GM12874 (cell line): ENCODE measurements at regions not wholly inside any gene's neighbourhood (a gene's known extent, or its start where the extent isn't known, plus 50 kb on each side); places are given as distances from the start of the nearest gene placed in this dataset.

Source experiments
- TF ChIP-seq, protein P1 (sequence below): IDR thresholded peaks from 2 replicates; pipeline ENCODE4 v1.5.1; 2011; ENCODE audit warnings: low read depth, mild to moderate bottlenecking, control low read depth, low read length, moderate library complexity; ENCODE audit not compliant: insufficient read depth

DNA sequence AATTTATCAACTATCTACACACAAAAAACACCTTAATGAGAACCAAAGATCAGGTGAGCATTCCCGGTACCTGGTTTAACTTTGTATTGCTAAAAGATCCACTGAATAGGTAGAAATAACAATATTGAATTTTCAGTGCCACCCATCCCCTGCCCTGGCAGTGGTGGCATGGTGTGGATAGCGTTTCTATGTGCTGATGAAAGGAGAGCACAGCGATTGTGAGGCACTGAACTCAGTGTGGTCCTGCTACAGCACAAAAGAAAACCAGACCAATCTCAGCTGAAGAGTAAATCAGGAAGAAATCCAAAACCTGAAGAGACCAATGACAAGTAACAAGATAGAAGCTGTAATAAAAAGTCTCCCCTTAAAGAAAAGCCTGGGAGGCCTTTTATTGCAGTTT lies 984.6 kb upstream of the AGA start:
- TF ChIP-seq, protein P1, sequence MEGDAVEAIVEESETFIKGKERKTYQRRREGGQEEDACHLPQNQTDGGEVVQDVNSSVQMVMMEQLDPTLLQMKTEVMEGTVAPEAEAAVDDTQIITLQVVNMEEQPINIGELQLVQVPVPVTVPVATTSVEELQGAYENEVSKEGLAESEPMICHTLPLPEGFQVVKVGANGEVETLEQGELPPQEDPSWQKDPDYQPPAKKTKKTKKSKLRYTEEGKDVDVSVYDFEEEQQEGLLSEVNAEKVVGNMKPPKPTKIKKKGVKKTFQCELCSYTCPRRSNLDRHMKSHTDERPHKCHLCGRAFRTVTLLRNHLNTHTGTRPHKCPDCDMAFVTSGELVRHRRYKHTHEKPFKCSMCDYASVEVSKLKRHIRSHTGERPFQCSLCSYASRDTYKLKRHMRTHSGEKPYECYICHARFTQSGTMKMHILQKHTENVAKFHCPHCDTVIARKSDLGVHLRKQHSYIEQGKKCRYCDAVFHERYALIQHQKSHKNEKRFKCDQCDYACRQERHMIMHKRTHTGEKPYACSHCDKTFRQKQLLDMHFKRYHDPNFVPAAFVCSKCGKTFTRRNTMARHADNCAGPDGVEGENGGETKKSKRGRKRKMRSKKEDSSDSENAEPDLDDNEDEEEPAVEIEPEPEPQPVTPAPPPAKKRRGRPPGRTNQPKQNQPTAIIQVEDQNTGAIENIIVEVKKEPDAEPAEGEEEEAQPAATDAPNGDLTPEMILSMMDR: no peak

DNA sequence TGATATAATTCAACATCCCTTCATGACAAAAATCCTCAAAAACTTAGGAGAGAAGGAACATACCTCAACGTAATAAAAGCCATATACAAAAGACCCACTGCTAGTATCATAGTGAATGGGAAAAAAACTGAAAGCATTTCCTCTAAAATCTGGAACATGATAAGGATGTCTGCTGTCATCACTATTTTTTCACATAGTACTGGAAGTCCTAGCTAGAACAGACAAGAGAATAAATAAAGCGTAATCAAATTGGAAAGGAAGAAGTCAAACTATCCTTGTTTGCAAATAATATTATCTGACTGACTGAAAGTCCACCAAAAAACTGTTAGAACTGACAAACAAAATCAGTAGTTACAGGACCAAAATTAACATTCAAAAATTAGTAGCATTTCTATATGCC lies 985.4 kb upstream of the AGA start:
- TF ChIP-seq, protein P1: no peak

DNA sequence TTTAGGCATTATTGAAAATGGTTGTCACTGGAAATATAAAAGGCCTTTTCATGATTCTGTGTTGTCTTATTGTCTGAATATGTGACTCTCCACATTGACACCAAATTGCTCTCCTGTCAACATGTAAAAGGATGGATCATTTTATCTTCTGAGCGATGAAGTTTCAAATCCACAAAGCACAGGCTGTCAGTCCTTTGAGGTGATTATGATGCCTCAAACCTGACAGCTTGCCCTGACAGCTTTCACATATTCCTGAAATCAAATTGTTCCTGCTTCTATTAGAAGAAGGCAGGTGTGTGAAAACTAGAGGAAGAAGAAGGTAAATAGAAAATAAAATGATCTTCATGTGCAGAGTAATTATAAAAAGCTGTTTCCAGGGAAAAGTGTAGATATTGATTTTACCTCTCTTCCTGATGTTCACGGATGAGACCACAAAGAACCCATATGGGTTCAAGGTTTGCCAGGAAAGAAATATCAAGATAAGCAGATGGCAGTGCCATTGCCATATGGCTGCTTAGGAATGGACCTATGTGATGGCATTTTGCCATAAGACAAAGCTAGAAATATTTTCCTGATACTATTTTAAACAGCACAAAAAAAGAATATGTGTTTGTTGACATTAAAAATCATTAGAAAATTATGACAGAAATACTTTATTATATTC lies 1006.3 kb upstream of the AGA start:
- TF ChIP-seq, protein P1: no peak

DNA sequence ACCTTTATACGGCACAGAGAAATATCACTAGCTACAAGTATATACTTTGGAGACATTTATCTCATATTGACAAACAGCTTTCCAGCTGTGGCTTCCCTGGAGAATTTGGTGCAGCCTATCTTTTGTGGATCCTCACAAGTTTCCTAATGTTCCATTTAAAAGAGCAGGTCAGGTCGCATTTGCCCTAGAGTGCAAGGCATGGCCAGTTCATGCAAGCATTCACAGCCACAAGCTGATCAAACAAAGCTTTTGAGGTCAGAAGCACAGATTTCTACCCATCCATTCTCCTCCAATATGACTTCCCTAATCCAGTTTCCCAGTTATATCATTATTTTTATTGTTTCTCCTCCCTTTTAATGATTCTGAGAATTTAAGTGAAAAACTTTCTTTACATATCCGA lies 1008.4 kb upstream of the AGA start:
- TF ChIP-seq, protein P1: no peak

DNA sequence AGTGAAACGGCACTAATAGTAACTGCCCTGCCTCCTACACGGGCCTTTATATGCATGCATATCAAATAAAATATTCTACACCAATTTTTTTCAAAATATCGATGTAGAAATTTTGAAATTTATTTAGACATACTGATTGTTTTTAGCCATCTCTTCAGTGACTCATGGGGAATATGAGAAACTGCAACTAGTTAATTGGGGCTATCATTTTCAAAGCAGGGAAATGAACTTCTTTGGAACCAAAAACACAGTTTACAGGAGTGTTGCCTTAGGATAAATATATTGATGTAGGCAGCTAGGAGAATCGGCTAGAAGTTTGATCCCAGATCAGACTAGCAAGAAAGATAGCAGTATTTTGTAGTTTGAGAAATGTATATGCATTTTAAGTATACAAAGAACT lies 1010.8 kb upstream of the AGA start:
- TF ChIP-seq, protein P1: no peak

DNA sequence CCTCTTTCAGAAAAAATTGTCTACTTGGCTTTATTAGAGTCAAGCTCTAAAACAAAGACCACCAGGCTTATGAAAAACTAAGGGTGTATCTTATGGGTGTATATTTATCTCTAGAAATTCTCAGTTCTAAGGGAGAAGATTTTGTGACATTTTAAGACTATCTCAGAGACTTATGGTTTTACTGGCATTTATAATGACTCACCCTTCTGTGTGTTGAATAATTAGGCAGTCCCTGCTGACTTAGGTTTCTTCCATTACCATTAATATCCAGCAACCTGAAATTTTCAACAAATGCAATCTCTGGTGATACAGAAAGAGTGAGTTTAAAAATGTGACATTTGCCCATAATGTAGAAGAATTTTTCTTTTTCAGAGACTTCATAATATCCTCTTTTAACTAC lies 1015.0 kb upstream of the AGA start:
- TF ChIP-seq, protein P1: no peak

DNA sequence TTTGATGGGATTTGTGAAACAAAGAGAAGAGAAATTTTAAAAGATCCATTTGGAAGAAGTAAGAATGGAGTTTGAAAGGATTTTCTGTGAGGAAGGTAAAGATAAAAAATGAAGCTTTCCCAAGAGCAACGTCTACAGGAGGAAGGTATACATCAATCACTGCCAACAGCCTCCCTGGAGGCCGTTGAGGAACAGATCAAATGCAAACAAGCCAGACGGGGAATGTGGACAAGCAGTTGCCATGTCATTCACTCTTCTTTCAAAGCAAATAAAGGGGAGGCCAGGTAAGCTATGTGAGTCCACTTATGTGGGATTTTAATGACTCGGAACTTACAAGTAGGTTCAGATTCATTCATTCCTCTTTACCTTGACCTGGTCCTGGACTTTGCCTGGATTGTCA lies 1020.5 kb upstream of the AGA start:
- TF ChIP-seq, protein P1: no peak
